ENCODE measurements at regions not wholly inside any gene's neighbourhood (a gene's known extent, or its start where the extent isn't known, plus 50 kb on each side); places are given as distances from the start of the nearest gene placed in this dataset.
"Not testable (repeated sequence)": the region's sequence is repeated elsewhere in the genome, so short reads cannot be mapped to it uniquely, and the experiment has no call there.

DNA sequence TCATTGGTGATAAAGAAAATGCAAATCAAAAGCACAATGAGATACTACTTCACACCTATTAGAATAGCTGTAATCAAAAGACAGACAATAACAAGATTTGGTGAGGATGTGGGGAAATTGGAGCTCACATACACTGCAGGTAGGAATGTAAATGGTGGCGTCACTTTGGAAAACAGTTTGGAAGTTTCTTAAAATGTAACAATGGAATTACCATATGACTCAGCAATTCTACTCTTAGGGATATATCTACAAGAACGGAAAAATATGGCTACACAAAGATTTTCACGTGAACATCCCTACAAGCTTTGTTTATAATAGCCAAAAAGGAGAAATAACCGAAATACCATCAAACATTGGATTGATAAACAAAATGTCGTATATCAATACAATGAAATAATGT is 270.4 kb downstream of the DOK5 start:
- TF ChIP-seq, protein P1, sequence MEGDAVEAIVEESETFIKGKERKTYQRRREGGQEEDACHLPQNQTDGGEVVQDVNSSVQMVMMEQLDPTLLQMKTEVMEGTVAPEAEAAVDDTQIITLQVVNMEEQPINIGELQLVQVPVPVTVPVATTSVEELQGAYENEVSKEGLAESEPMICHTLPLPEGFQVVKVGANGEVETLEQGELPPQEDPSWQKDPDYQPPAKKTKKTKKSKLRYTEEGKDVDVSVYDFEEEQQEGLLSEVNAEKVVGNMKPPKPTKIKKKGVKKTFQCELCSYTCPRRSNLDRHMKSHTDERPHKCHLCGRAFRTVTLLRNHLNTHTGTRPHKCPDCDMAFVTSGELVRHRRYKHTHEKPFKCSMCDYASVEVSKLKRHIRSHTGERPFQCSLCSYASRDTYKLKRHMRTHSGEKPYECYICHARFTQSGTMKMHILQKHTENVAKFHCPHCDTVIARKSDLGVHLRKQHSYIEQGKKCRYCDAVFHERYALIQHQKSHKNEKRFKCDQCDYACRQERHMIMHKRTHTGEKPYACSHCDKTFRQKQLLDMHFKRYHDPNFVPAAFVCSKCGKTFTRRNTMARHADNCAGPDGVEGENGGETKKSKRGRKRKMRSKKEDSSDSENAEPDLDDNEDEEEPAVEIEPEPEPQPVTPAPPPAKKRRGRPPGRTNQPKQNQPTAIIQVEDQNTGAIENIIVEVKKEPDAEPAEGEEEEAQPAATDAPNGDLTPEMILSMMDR (conservative IDR thresholded peaks at IDR 0.05; ENCODE audit: low read depth, low read length): no peak
- no peak for DNase-seq (ENCODE audit: low read depth)
- no peak overlapping the region for H3K4me3 ChIP-seq (ENCODE audit: low read length)

DNA sequence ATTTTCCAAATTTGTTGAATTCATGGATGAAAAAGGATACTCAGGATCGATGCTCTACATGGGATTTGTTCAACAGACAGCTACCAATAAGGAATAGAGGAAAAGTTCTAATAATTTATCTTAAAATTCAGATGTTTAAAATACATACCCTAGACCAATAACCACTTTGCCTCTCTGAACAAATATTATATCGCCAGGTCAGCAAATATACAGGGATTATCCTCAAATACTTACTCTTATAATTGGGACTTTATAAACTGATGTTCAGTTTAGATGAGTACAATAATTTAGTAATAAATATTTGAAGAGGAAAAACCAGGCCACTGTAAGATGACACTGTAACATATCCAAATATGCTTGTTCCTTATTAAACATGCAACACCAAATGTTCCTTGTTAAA is 268.7 kb downstream of the DOK5 start:
- no peak overlapping the region for H3K4me3 ChIP-seq (ENCODE audit: low read length)
- DNase-seq (ENCODE audit: low read depth): no peak
- TF ChIP-seq, protein P1 (conservative IDR thresholded peaks at IDR 0.05; ENCODE audit: low read depth, low read length): no peak

DNA sequence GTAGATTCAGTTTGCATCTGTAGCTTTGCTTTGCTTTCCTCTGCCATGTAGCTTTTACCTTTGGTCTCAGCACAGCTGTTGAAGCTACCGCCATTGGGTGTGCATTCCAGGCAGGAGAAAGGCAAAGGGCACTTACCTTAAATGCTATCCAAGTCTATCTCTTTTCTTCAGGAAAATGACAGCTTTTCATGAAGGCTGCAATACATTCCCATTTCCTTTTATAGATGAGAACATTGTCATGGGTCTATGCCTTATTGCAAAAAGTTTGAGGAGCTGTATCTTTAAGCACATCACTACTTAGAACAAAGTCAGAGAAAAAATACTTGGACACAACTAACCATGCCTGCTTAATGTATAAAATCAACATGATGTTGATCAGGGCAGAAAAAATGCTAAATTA is 266.8 kb downstream of the DOK5 start:
- H3K4me3 ChIP-seq (ENCODE audit: low read length): no peak overlapping the region
- DNase-seq (ENCODE audit: low read depth): no peak
- TF ChIP-seq, protein P1 (conservative IDR thresholded peaks at IDR 0.05; ENCODE audit: low read depth, low read length): no peak

DNA sequence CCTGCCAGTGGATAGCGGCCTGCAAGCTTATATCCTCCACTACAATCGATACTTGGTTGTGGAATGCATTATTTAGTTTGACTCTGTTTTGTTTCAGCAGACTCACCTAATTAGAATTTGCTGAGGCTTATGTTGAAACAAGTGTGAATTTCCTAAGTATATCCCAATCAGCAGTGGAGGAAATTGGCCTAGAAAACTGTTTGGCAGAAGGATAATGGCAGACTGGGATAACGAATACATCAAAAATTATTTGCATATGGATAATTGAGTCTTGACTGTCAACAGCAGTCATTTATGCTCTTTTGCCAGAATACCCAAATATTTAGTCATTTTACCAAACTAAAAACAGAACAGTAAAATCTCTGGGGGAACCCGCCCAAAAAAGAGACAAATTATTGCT is 261.0 kb downstream of the DOK5 start:
- no peak overlapping the region for H3K4me3 ChIP-seq (ENCODE audit: low read length)
- TF ChIP-seq, protein P1 (conservative IDR thresholded peaks at IDR 0.05; ENCODE audit: low read depth, low read length): no peak
- no peak for DNase-seq (ENCODE audit: low read depth)

DNA sequence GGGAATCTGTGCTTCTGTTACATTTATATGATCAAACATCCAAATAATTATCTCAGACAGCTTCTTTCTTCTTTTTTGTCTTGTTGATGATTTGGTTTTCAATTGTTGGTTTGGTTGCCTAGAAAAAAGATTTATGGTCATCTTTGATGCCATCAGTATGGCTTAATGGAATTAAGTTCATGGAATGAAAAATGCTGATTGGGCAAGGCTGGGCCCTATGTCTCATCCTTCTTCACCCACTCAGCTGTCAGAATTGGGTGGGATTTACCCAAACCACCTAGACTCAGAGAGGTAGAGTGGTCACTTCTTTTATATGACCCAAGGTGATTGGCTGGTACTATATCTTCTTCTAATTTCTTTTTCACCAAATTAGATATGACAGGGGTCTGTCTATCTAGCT is 258.3 kb downstream of the DOK5 start:
- TF ChIP-seq, protein P1 (conservative IDR thresholded peaks at IDR 0.05; ENCODE audit: low read depth, low read length): no peak
- no peak for DNase-seq (ENCODE audit: low read depth)
- no peak overlapping the region for H3K4me3 ChIP-seq (ENCODE audit: low read length)

DNA sequence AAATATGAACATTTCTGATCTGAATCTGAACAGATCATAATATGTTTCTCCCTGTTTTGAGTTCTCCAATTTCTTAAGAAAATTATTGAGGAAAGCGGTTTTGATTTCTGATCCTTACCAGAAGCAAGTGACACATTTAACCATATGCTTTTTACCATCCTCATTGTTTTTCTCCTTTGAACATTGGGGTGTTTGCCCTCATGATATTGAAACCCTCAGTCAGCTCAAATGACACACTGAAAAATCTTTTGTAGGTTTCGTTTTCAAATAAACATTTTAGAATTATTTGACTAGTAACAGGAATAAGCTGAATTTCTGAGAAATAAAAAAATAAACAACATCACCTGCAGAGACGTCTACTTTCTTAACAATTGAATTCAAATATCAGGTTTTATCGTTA is 252.1 kb downstream of the DOK5 start:
- DNase-seq (ENCODE audit: low read depth): no peak
- H3K4me3 ChIP-seq (ENCODE audit: low read length): no peak overlapping the region
- TF ChIP-seq, protein P1 (conservative IDR thresholded peaks at IDR 0.05; ENCODE audit: low read depth, low read length): no peak

DNA sequence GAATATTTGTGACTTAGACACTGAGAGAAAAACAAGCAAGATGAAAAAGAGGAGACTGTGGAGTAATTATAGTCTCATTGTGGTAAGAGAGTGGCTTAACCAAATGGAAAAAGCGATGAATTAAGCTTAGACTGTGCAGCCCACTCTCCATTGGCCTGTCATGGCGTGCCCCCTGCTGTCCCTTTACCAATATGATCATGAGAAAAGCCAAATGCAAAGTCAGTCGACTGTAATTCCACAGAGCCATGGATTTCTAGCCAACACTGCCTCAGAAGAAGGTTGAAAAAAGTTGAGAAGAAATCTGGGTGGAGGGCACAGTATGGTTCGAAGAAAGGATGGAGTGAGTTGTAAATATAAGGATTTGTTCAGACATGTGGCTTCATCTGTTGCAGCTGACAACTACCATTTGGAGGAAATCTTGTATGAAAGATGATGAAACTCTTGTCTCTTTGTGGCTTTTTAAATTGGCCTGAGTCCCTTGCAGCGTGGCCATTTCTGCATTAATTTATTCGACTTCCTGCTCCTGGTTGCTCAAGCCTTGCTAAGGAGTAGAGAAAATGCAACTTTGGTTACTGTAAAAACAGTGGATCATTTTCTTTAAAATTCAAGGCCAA is 251.4 kb downstream of the DOK5 start:
- no peak for DNase-seq (ENCODE audit: low read depth)
- TF ChIP-seq, protein P1 (conservative IDR thresholded peaks at IDR 0.05; ENCODE audit: low read depth, low read length): no peak
- H3K4me3 ChIP-seq (ENCODE audit: low read length): no peak overlapping the region

DNA sequence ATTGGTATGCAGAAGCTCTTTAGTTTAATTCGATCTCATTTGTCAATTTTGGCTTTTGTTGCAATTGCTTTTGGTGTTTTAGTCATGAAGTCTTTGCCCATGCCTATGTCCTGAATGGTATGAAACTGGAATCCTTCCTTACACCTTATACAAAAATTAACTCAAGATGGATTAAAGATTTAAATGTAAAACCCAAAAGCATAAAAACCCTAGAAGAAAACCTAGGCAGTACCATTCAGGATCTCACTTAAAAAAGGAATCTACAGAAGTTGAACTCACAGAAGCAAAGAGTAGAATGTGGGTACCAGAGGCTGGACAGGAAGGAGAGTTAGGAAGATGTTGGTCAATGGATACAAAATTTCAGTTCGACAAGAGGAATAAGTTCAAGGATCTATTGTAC is 249.9 kb downstream of the DOK5 start:
- H3K4me3 ChIP-seq (ENCODE audit: low read length); DNase-seq (ENCODE audit: low read depth): not testable (repeated sequence)

All from retinal pigment epithelial cell (primary cell).